Fibroblast of lung (primary cell): ENCODE measurements at regions not wholly inside any gene's neighbourhood (a gene's known extent, or its start where the extent isn't known, plus 50 kb on each side); places are given as distances from the start of the nearest gene placed in this dataset.

Experiments used
- EZH2 ChIP-seq: IDR thresholded peaks from 2 replicates; pipeline ENCODE4 v1.5.1; 2012; ENCODE audit warnings: low read length, control low read depth, mild to moderate bottlenecking; ENCODE audit errors: missing control alignments
- TF ChIP-seq, protein P1 (sequence below), 2 donors: IDR thresholded peaks in 1 of 2; conservative IDR thresholded peaks in 1 of 2; 1 replicate in 1 of 2; 2 replicates in 1 of 2; pipeline ENCODE4 v1.5.1; 2011 to 2012; ENCODE audit warnings: low read length in 2 of 2, control low read depth in 1 of 2, inconsistent platforms in 1 of 2, low read depth in 1 of 2, mild to moderate bottlenecking in 1 of 2

DNA sequence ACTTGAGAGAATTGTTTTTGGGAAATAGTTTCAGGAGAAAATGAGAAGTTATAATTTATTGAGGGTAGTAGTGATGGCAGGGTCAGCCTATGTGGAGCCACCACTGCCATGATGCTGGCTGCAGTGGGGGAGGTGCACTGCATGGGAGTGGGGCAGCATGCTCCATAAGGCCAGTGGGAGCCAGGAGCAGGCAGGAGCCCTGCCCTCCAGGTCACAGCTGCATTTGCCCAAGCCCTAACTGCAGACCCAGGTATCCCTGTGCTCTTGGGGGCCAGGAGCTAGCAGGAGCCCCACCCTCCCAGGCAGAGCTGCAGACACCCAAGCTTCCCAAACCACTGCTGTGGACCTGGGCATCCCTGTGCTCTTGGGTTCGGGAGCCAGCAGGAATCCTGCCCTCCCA, 757.3 kb upstream of the CRIM1 start:
- TF ChIP-seq, protein P1, sequence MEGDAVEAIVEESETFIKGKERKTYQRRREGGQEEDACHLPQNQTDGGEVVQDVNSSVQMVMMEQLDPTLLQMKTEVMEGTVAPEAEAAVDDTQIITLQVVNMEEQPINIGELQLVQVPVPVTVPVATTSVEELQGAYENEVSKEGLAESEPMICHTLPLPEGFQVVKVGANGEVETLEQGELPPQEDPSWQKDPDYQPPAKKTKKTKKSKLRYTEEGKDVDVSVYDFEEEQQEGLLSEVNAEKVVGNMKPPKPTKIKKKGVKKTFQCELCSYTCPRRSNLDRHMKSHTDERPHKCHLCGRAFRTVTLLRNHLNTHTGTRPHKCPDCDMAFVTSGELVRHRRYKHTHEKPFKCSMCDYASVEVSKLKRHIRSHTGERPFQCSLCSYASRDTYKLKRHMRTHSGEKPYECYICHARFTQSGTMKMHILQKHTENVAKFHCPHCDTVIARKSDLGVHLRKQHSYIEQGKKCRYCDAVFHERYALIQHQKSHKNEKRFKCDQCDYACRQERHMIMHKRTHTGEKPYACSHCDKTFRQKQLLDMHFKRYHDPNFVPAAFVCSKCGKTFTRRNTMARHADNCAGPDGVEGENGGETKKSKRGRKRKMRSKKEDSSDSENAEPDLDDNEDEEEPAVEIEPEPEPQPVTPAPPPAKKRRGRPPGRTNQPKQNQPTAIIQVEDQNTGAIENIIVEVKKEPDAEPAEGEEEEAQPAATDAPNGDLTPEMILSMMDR (conservative IDR thresholded peaks at IDR 0.05 in 1 of 2, IDR thresholded peaks at IDR 0.05 in 1 of 2; ENCODE audit: low read depth in 1 of 2, low read length in 2 of 2): no peak
- TF ChIP-seq EZH2: no peak
